PC-3 (cell line): ENCODE measurements at regions not wholly inside any gene's neighbourhood (a gene's known extent, or its start where the extent isn't known, plus 50 kb on each side); places are given as distances from the start of the nearest gene placed in this dataset.
A peak's percentile ranks its signal among the peaks of the same experiment; 100 is the strongest.

Experiments used
- ATAC-seq: fragments of 200-7000 bp; cut with Tn5 transposase; 2 replicates; pipeline ENCODE4 v1.9.1; 2020; ENCODE audit warnings: mild to moderate bottlenecking, moderate library complexity
- BruUV-seq: library from RNA; stranded (reverse); fragments of 400-500 nt; replicated peaks from 2 replicates; lab custom pipeline; 2021; lab: Mats Ljungman, UMichigan
- CTCF ChIA-PET: fragments of 300-600 bp; sonication (Branson Sonifier 250); formaldehyde crosslinking; loops from one replicate; lab custom pipeline; 2022; ENCODE audit warnings: antibody characterized with exemption; lab: Charles Lee
- POLR2A ChIA-PET: fragments of 300-600 bp; sonication (Branson Sonifier 250); formaldehyde crosslinking; loops from one replicate; lab custom pipeline; 2022; ENCODE audit warnings: antibody characterized with exemption; ENCODE audit not compliant: unreplicated experiment; lab: Charles Lee
- DNase-seq: peaks from one replicate; pipeline ENCODE4 v3.0.0-alpha.2; 2015
- H2AFZ ChIP-seq: fragments of 300-600 bp; sonication (generic); 2 replicates; pipeline ENCODE4 v1.6.0; 2016; ENCODE audit warnings: antibody characterized with exemption, low read length
- H3F3A ChIP-seq: fragments of 300-600 bp; sonication (generic); one replicate; pipeline ENCODE4 v1.6.0; 2017; ENCODE audit warnings: antibody characterized with exemption, low read length, control low read depth, mild to moderate bottlenecking; ENCODE audit not compliant: unreplicated experiment
- H3K27ac ChIP-seq: fragments of 300-600 bp; sonication (generic); 2 replicates; pipeline ENCODE4 v1.5.1; 2016; ENCODE audit warnings: mild to moderate bottlenecking, low read length
- H3K27me3 ChIP-seq: fragments of 300-600 bp; sonication (generic); 2 replicates; pipeline ENCODE4 v1.6.1; 2016; ENCODE audit warnings: low read length, mixed read lengths
- H3K36me3 ChIP-seq: fragments of 300-600 bp; sonication (generic); 2 replicates; pipeline ENCODE4 v1.6.1; 2016; ENCODE audit warnings: low read depth, mixed run types, low read length, mixed read lengths
- H3K4me1 ChIP-seq: fragments of 300-600 bp; sonication (generic); 2 replicates; pipeline ENCODE4 v1.5.1; 2016; ENCODE audit warnings: low read length; ENCODE audit not compliant: insufficient read depth
- H3K4me2 ChIP-seq: fragments of 300-600 bp; sonication (generic); 2 replicates; pipeline ENCODE4 v1.6.0; 2016; ENCODE audit warnings: low read length
- H3K4me3 ChIP-seq: fragments of 300-600 bp; sonication (generic); 2 replicates; pipeline ENCODE4 v1.5.1; 2016; ENCODE audit warnings: mild to moderate bottlenecking, low read length, mixed read lengths
- H3K79me2 ChIP-seq: fragments of 300-600 bp; sonication (generic); 2 replicates; pipeline ENCODE4 v1.6.1; 2017; ENCODE audit warnings: low read length, mixed read lengths
- H3K9ac ChIP-seq: fragments of 300-600 bp; sonication (generic); 2 replicates; pipeline ENCODE4 v1.6.0; 2016; ENCODE audit warnings: mild to moderate bottlenecking, low read length
- H3K9me2 ChIP-seq: fragments of 300-600 bp; sonication (generic); replicated peaks from 2 replicates; pipeline ENCODE4 v1.6.1; 2016; ENCODE audit warnings: mixed run types, low read length, mixed read lengths
- H3K9me3 ChIP-seq: fragments of 300-600 bp; sonication (generic); 2 replicates; pipeline ENCODE4 v1.6.1; 2016; ENCODE audit warnings: low read length, mixed read lengths
- H4K20me1 ChIP-seq: fragments of 300-600 bp; sonication (generic); 2 replicates; pipeline ENCODE4 v1.6.1; 2016; ENCODE audit warnings: low read length, mixed read lengths
- EZH2 ChIP-seq: fragments of 300-600 bp; sonication (generic); IDR thresholded peaks from one replicate; pipeline ENCODE4 v1.6.1; 2017; ENCODE audit warnings: antibody characterized with exemption, mild to moderate bottlenecking, low read length; ENCODE audit not compliant: unreplicated experiment
- EZH2phosphoT487 ChIP-seq: fragments of 300-600 bp; sonication (generic); IDR thresholded peaks from 2 replicates; pipeline ENCODE4 v1.6.1; 2018; ENCODE audit warnings: mild to moderate bottlenecking, antibody characterized with exemption, low read length, borderline replicate concordance
- intact Hi-C: fragments of 100-400 bp; cut with micrococcal nuclease; formaldehyde crosslinking; loops from 2 replicates; pipeline ENCODE4 v1.9.0; 2023
- TF ChIP-seq, protein P1 (sequence below): fragments of 300-600 bp; sonication (generic); conservative IDR thresholded peaks from 2 replicates; pipeline ENCODE4 v1.5.1; 2017; ENCODE audit warnings: antibody characterized with exemption, low read depth, mild to moderate bottlenecking, low read length

DNA sequence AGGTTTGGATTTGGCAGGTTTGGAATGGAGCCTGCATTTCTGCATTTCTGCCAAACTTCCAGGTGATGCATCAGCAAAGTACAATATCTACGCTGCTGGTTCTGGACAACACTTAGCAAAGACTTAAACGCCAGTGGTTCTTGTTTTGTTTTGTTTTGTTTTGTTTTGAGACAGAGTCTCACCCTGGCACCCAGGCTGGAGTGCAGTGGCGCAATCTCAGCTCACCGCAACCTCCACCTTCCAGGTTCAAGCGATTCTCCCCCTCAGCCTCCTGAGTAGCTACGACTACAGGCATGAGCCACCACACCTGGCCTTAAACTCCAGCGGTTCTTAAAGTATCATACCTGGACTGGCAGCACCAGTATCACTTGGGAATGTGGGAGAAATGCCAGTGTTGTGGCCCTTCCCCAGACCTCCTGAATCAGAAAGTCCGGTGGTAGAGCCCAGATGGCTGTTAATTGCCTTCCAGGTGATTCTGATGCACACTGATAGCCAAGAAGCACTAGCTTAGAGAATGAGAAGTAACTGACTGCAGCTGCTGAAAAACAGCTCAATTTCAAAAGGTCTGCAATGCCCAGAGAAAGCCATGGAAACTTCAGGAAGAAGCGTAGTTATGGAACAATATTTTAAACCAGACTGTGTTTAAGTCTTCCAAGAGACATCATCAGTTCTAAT lies 114.8 kb upstream of the FOXN3 start:
- Histone ChIP-seq H4K20me1 (no peaks in the 10 kb centered on the region), H3K4me2 (no peak overlapping the region), H3K9ac (no peak overlapping the region), H3K9me2 (no peaks in the 10 kb centered on the region), H3K9me3 (no peaks in the 10 kb centered on the region), H3K36me3 (no peaks in the 10 kb centered on the region), H3F3A (no peaks in the 10 kb centered on the region), H3K79me2 (no peaks in the 10 kb centered on the region), H3K4me1 (no peaks in the 10 kb centered on the region), H3K27ac (no peak overlapping the region), H3K27me3 (no peaks in the 10 kb centered on the region), H2AFZ (no peak overlapping the region), H3K4me3 (no peak overlapping the region)
- BruUV-seq = no TSS peak
- no peak for ATAC-seq
- no peak for DNase-seq
- CTCF ChIA-PET = no interaction called here
- POLR2A ChIA-PET = no interaction called here
- intact Hi-C loops = no loop called here
- no peak for TF ChIP-seq EZH2phosphoT487
- TF ChIP-seq, protein P1, sequence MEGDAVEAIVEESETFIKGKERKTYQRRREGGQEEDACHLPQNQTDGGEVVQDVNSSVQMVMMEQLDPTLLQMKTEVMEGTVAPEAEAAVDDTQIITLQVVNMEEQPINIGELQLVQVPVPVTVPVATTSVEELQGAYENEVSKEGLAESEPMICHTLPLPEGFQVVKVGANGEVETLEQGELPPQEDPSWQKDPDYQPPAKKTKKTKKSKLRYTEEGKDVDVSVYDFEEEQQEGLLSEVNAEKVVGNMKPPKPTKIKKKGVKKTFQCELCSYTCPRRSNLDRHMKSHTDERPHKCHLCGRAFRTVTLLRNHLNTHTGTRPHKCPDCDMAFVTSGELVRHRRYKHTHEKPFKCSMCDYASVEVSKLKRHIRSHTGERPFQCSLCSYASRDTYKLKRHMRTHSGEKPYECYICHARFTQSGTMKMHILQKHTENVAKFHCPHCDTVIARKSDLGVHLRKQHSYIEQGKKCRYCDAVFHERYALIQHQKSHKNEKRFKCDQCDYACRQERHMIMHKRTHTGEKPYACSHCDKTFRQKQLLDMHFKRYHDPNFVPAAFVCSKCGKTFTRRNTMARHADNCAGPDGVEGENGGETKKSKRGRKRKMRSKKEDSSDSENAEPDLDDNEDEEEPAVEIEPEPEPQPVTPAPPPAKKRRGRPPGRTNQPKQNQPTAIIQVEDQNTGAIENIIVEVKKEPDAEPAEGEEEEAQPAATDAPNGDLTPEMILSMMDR = no peak
- TF ChIP-seq EZH2 = no peak

DNA sequence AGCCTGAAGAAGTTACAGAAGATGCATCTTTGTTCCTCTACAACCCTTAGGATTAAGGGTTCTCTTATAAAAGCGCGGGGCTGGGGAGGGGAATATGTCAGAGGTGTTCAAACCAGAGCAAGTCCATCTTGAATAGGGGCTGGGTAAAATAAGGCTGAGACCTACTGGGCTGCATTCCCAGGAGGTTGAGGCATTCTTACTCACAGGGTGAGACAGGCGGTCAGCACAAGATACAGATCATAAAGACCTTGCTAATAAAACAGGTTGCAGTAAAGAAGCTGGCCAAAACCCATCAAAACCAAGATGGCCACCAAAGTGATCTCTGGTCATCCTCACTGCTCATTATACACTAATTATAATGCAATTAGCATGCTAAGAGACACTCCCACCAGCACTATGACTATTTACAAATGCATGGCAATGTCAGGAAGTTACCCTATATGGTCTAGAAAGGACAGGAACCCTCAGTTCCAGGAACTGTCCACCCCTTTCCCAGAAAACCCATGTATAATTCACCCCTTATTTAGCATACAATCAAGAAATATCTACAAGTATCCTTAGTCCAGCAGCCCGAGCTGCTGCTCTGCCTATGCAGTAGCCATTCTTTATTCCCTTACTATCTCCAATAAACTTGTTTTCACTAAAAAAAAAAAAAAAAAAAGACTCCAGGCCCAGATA lies 108.1 kb upstream of the FOXN3 start:
- Histone ChIP-seq H3K4me1 (peaks cover 6% of the 10 kb centered on the region; the same call in 1 of the 2 replicates), H2AFZ (no peak overlapping the region), H3K9me3 (0 out of 2 replicates have a peak, but pooled peaks cover 4% of the 10 kb centered on the region), H3K9ac (no peak overlapping the region), H3K4me3 (no peak overlapping the region), H3K9me2 (no peaks in the 10 kb centered on the region), H3K79me2 (no peaks in the 10 kb centered on the region), H3K27ac (no peak overlapping the region), H4K20me1 (no peaks in the 10 kb centered on the region), H3K27me3 (no peaks in the 10 kb centered on the region), H3K4me2 (no peak overlapping the region), H3F3A (no peaks in the 10 kb centered on the region), H3K36me3 (no peaks in the 10 kb centered on the region; the same call in 1 of the 2 replicates)
- ChIA-PET POLR2A (no interaction called here), CTCF (no interaction called here)
- intact Hi-C loops = no loop called here
- DNase-seq (peak; percentile 41), ATAC-seq (no peak)
- TF ChIP-seq, protein P1 = no peak
- TF ChIP-seq EZH2phosphoT487 (no peak), EZH2 (no peak)
- BruUV-seq = no TSS peak

DNA sequence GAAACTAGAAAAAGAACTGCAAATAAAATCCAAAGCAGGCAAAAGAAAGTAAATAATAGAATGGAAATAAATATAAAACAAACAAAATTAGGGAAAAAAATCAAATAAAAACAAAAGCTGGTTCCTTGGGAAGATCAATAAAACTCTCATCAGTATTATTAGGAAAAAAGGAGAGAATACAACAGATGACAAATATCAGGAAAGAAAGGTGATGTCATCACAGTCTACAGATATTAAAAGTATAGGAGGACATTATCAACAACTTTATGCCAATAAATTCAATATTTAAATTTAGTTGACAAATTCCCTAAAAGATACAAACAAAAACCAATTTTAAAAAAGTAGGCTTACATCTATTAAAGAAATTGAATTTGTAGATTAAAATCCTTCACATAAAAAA lies 107.4 kb upstream of the FOXN3 start:
- Histone ChIP-seq H3K9me3 (0 out of 2 replicates have a peak, but pooled peaks cover 4% of the 10 kb centered on the region), H3K9ac (no peak overlapping the region), H3K79me2 (no peaks in the 10 kb centered on the region), H3K4me3 (no peak overlapping the region), H3K4me1 (peaks cover 6% of the 10 kb centered on the region; the same call in 1 of the 2 replicates), H3K27me3 (no peaks in the 10 kb centered on the region), H3K36me3 (no peaks in the 10 kb centered on the region; the same call in 1 of the 2 replicates), H3K4me2 (no peak overlapping the region), H3K9me2 (no peaks in the 10 kb centered on the region), H3K27ac (no peak overlapping the region), H2AFZ (no peak overlapping the region), H4K20me1 (no peaks in the 10 kb centered on the region), H3F3A (no peaks in the 10 kb centered on the region)
- TF ChIP-seq, protein P1 = no peak
- TF ChIP-seq EZH2 (no peak), EZH2phosphoT487 (no peak)
- intact Hi-C loops = no loop called here
- BruUV-seq = no TSS peak
- POLR2A ChIA-PET = no interaction called here
- CTCF ChIA-PET = no interaction called here
- no peak for DNase-seq
- no peak for ATAC-seq
